DOHH2 (cell line): ENCODE measurements at regions not wholly inside any gene's neighbourhood (a gene's known extent, or its start where the extent isn't known, plus 50 kb on each side); places are given as distances from the start of the nearest gene placed in this dataset.

ENCODE experiments used
- H3F3A ChIP-seq: fragments of 200-600 bp; sonication (generic), shearing (Covaris generic); 2 replicates; pipeline ENCODE4 v1.6.0; 2016; ENCODE audit warnings: antibody characterized with exemption, mild to moderate bottlenecking; ENCODE audit not compliant: control insufficient read depth, insufficient read depth
- H3K27ac ChIP-seq: fragments of 200-600 bp; sonication (generic); 2 replicates; pipeline ENCODE4 v1.5.1; 2014; ENCODE audit warnings: low read depth, mild to moderate bottlenecking, low read length, moderate library complexity
- H3K27me3 ChIP-seq: fragments of 200-600 bp; sonication (generic); 2 replicates; pipeline ENCODE4 v1.6.1; 2014; ENCODE audit warnings: mild to moderate bottlenecking, low read length, mixed read lengths; ENCODE audit not compliant: control insufficient read depth
- H3K36me3 ChIP-seq: fragments of 200-600 bp; sonication (generic); 2 replicates; pipeline ENCODE4 v1.6.1; 2014; ENCODE audit warnings: mild to moderate bottlenecking, low read length, moderate library complexity, mixed read lengths; ENCODE audit not compliant: control insufficient read depth
- H3K4me1 ChIP-seq: fragments of 200-600 bp; sonication (generic); 2 replicates; pipeline ENCODE4 v1.6.1; 2014; ENCODE audit warnings: mild to moderate bottlenecking, low read length, mixed read lengths; ENCODE audit not compliant: control insufficient read depth
- H3K4me2 ChIP-seq: fragments of 200-600 bp; sonication (generic); 2 replicates; pipeline ENCODE4 v1.6.0; 2014; ENCODE audit warnings: mild to moderate bottlenecking, low read length, moderate library complexity
- H3K4me3 ChIP-seq: fragments of 200-600 bp; sonication (generic); 2 replicates; pipeline ENCODE4 v1.5.1; 2014; ENCODE audit warnings: mild to moderate bottlenecking, low read length, mixed read lengths
- H3K79me2 ChIP-seq: fragments of 200-600 bp; sonication (generic); 2 replicates; pipeline ENCODE4 v1.6.1; 2014; ENCODE audit warnings: mild to moderate bottlenecking, low read length, mixed read lengths; ENCODE audit not compliant: control insufficient read depth
- H3K9me2 ChIP-seq: fragments of 200-600 bp; sonication (generic); replicated peaks from 2 replicates; pipeline ENCODE4 v1.6.1; 2014; ENCODE audit warnings: mild to moderate bottlenecking, low read length, mixed read lengths; ENCODE audit not compliant: control insufficient read depth
- H3K9me3 ChIP-seq: fragments of 200-600 bp; sonication (generic); 2 replicates; pipeline ENCODE4 v1.6.1; 2014; ENCODE audit warnings: antibody characterized with exemption, low read length, mixed read lengths; ENCODE audit not compliant: control insufficient read depth, insufficient read depth
- H4K20me1 ChIP-seq: fragments of 200-600 bp; sonication (generic); 2 replicates; pipeline ENCODE4 v1.6.0; 2014; ENCODE audit warnings: low read depth, mild to moderate bottlenecking, antibody characterized with exemption, low read length, moderate library complexity; ENCODE audit not compliant: control insufficient read depth, insufficient read depth
- CTCF ChIP-seq: fragments of 200-600 bp; sonication (generic); IDR thresholded peaks from one replicate; pipeline ENCODE4 v1.5.1; 2014; ENCODE audit warnings: antibody characterized with exemption, mild to moderate bottlenecking, low read depth, low read length; ENCODE audit not compliant: poor library complexity, severe bottlenecking
- EZH2phosphoT487 ChIP-seq: fragments of 200-600 bp; sonication (generic); IDR thresholded peaks from 2 replicates; pipeline ENCODE4 v1.6.1; 2017; ENCODE audit warnings: borderline replicate concordance, mild to moderate bottlenecking, antibody characterized with exemption, low read length, moderate library complexity, mixed read lengths

- Histone ChIP-seq H3K27ac (no peak overlapping the region), H3K79me2 (no peaks in the 10 kb centered on the region), H3F3A (no peaks in the 10 kb centered on the region), H3K4me2 (no peak overlapping the region), H3K9me2 (no peaks in the 10 kb centered on the region), H3K27me3 (no peaks in the 10 kb centered on the region), H3K4me1 (no peaks in the 10 kb centered on the region), H3K4me3 (no peak overlapping the region), H3K9me3 (no peaks in the 10 kb centered on the region), H3K36me3 (no peaks in the 10 kb centered on the region), H4K20me1 (no peaks in the 10 kb centered on the region)
- no peak for TF ChIP-seq EZH2phosphoT487
- no peak for TF ChIP-seq CTCF
Measured at GRCh38 chr1:57747818-57748217, 324.0 kb upstream of the DAB1 start.

DNA sequence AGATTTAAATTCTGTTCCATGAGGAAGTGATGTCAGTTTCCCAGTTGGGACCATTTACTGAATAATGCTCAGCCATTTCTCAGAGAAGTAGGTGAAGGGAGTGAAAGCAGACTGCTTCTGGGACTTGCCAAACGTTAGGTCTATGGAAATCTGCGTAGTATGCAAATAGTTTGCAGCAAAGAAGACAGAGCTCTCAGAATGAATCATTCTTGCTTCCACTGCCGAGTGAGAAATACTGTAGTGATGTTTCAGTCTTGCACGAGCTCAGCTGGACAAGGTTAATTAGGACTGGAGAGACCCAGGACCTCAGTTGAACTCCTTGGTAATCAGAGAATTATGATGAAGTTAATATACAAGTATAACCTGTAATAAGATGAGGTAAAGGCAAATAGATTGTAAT lies 317.7 kb upstream of the DAB1 start:
- no peak overlapping the region for H3K4me3 ChIP-seq
- no peaks in the 10 kb centered on the region for H3K27me3 ChIP-seq
- H3K9me3 ChIP-seq, result no peaks in the 10 kb centered on the region
- H3K79me2 ChIP-seq, result no peaks in the 10 kb centered on the region
- H3K27ac ChIP-seq, result no peak overlapping the region
- no peaks in the 10 kb centered on the region for H4K20me1 ChIP-seq
- no peak overlapping the region for H3K4me2 ChIP-seq
- no peaks in the 10 kb centered on the region for H3K4me1 ChIP-seq
- no peaks in the 10 kb centered on the region for H3K36me3 ChIP-seq
- no peaks in the 10 kb centered on the region for H3K9me2 ChIP-seq
- TF ChIP-seq EZH2phosphoT487, result no peak
- no peak for TF ChIP-seq CTCF
- H3F3A ChIP-seq, result no peaks in the 10 kb centered on the region

GRCh38 chr1:57736940-57737339 lies 313.1 kb upstream of the DAB1 start:
- H3K4me1 ChIP-seq, result no peaks in the 10 kb centered on the region
- H3K27me3 ChIP-seq, result no peaks in the 10 kb centered on the region
- no peaks in the 10 kb centered on the region for H3F3A ChIP-seq
- TF ChIP-seq CTCF, result no peak
- no peak for TF ChIP-seq EZH2phosphoT487
- no peak overlapping the region for H3K27ac ChIP-seq
- no peaks in the 10 kb centered on the region for H3K79me2 ChIP-seq
- H3K36me3 ChIP-seq, result no peaks in the 10 kb centered on the region
- H3K9me3 ChIP-seq, result no peaks in the 10 kb centered on the region
- H3K9me2 ChIP-seq, result no peaks in the 10 kb centered on the region
- no peak overlapping the region for H3K4me2 ChIP-seq
- H4K20me1 ChIP-seq, result no peaks in the 10 kb centered on the region
- no peak overlapping the region for H3K4me3 ChIP-seq

DNA sequence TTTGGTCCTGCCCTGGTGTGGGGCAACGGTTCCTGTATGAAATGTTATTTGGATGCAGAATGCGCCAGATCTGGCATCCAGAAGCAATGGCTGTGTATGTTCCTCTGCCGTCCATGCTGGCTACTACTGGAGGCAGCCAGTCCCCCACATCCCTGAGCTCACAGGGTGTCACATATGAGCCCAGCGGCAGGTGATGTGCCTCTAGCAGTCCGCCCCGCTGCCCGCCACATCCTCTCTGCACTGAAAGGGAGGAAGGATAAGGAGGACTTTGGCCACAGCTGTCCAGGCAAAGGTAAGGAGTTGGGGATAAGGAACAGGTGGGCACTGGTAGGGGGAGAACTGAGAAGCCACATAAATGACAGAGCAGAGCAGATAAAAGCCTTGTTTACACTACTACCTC lies 305.3 kb upstream of the DAB1 start:
- Histone ChIP-seq H3F3A (no peaks in the 10 kb centered on the region), H3K9me2 (no peaks in the 10 kb centered on the region), H3K4me2 (no peak overlapping the region), H3K9me3 (no peaks in the 10 kb centered on the region), H3K36me3 (no peaks in the 10 kb centered on the region), H3K27ac (no peak overlapping the region), H3K79me2 (no peaks in the 10 kb centered on the region), H3K27me3 (no peaks in the 10 kb centered on the region), H3K4me1 (no peaks in the 10 kb centered on the region), H4K20me1 (no peaks in the 10 kb centered on the region), H3K4me3 (no peak overlapping the region)
- TF ChIP-seq CTCF, result no peak
- TF ChIP-seq EZH2phosphoT487, result no peak
